ENCODE measurements at regions not wholly inside any gene's neighbourhood (a gene's known extent, or its start where the extent isn't known, plus 50 kb on each side); places are given as distances from the start of the nearest gene placed in this dataset.

DNA sequence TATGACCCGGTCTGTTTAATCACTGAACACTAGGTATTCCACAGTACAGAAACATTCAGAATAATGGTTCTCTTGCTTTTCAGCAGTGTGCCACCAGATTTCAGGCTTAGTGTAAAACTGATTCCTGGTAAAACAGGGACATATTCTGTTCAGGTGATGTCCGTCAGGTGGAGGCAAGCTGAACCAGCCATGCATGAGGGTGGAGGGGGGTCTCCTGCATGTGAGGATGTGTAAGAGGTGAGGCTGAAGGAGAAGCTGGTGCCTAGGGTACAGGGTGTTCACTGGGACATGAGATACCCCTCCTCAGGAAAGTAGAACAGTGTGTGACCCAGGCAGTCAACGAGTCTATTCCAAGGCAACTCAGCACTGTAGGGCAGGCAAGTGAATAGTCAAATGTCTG is 563.9 kb downstream of the BNC2 start:
- TF ChIP-seq EWSR1 (IDR thresholded peaks at IDR 0.05; ENCODE audit: borderline replicate concordance, low read depth, partially characterized antibody) (no peak), TCF3 (CRISPR knock-in tag; IDR thresholded peaks at IDR 0.05) (no peak), ZNF766 (CRISPR knock-in tag; conservative IDR thresholded peaks at IDR 0.05) (no peak), CBX2 (IDR thresholded peaks at IDR 0.05; ENCODE audit: insufficient read depth, low read length, poor library complexity, severe bottlenecking) (no peak)

Data from K562 (cell line).